ENCODE measurements at regions not wholly inside any gene's neighbourhood (a gene's known extent, or its start where the extent isn't known, plus 50 kb on each side); places are given as distances from the start of the nearest gene placed in this dataset.

DNA sequence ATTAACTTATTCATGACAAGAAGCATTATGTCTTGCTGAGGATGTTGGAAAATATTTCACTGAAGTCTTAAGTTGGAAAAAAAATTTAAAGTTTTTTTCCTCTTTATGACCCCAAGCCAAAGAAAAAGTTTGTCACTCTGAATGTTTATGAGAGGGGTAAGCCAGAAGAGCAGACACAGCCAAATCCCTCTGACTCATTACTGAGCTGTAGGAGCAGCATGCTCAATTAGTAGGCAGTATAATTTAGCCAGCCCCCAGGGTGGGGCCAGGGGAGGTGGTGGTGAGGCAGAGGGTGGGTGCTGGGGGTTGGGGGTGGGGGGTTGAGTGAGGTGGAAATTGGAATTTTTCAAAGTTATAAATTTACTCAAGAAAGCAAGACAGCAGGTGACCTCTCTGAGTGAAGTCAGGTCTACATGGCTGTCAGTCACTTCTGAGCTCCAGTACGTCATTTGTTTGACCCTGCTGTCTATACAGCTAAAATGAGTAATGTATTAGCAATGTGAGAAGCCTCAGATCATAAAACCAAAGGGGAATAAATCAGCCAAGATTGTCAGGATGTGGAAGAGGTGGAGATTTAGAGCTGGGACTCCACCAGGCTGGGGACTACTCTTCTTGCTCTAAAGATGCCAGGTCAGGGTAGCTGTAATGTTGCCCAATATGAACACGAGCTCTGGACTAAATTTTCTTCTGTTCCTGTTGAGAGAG is 98.8 kb upstream of the NDP start:
- H3K27me3 Mint-ChIP-seq = no peaks in the 10 kb centered on the region

GRCh38 chrX:44071070-44071645 is 98.0 kb upstream of the NDP start:
- Histone ChIP-seq H3K36me3 (ENCODE audit: insufficient read depth, low read length) (no peaks in the 10 kb centered on the region), H3K9me3 (ENCODE audit: control insufficient read depth in 1 of 2, insufficient read depth in 1 of 2, low read length in 2 of 2) (no peaks in the 10 kb centered on the region), H3K27me3 (ENCODE audit: control insufficient read depth in 1 of 2, insufficient read depth in 2 of 2, low read length in 2 of 2) (no peaks in the 10 kb centered on the region), H3K4me1 (ENCODE audit: insufficient read depth, low read length) (no peaks in the 10 kb centered on the region), H3K4me3 (ENCODE audit: low read length) (no peak overlapping the region), H3K27ac (ENCODE audit: low read depth in 1 of 2, low read length in 2 of 2) (no peak overlapping the region)
- Mint-ChIP-seq H3K36me3 (ENCODE audit: low read depth) (no peaks in the 10 kb centered on the region), H3K27ac (no peak overlapping the region), H3K4me3 (no peak overlapping the region), H3K27me3 (no peaks in the 10 kb centered on the region), H3K9me3 (no peaks in the 10 kb centered on the region), H3K4me1 (ENCODE audit: low read depth) (no peaks in the 10 kb centered on the region)
- TF ChIP-seq CTCF (IDR thresholded peaks at IDR 0.05) = no peak
- intact Hi-C loops (cut with DNase I, micrococcal nuclease) = no loop called here
- CTCF ChIA-PET = no interaction called here
- ATAC-seq (ENCODE audit: poor library complexity) (no peak), DNase-seq (no peak)
- POLR2A ChIA-PET = no interaction called here

More for the DNA sequence above, 98.8 kb upstream of the NDP start:
- no peak for ATAC-seq (ENCODE audit: poor library complexity)
- Mint-ChIP-seq H3K4me1 (ENCODE audit: low read depth) (no peaks in the 10 kb centered on the region), H3K36me3 (ENCODE audit: low read depth) (no peaks in the 10 kb centered on the region), H3K27ac (no peak overlapping the region), H3K4me3 (no peak overlapping the region), H3K9me3 (no peaks in the 10 kb centered on the region)
- Histone ChIP-seq H3K4me1 (ENCODE audit: insufficient read depth, low read length) (no peaks in the 10 kb centered on the region), H3K4me3 (ENCODE audit: low read length) (no peak overlapping the region), H3K27me3 (ENCODE audit: control insufficient read depth in 1 of 2, insufficient read depth in 2 of 2, low read length in 2 of 2) (no peaks in the 10 kb centered on the region), H3K27ac (ENCODE audit: low read depth in 1 of 2, low read length in 2 of 2) (no peak overlapping the region), H3K36me3 (ENCODE audit: insufficient read depth, low read length) (no peaks in the 10 kb centered on the region), H3K9me3 (ENCODE audit: control insufficient read depth in 1 of 2, insufficient read depth in 1 of 2, low read length in 2 of 2) (no peaks in the 10 kb centered on the region)
- DNase-seq = no peak
- ChIA-PET CTCF (no interaction called here), POLR2A (no interaction called here)
- TF ChIP-seq CTCF (IDR thresholded peaks at IDR 0.05) = no peak
- intact Hi-C loops (cut with DNase I, micrococcal nuclease) = no loop called here

DNA sequence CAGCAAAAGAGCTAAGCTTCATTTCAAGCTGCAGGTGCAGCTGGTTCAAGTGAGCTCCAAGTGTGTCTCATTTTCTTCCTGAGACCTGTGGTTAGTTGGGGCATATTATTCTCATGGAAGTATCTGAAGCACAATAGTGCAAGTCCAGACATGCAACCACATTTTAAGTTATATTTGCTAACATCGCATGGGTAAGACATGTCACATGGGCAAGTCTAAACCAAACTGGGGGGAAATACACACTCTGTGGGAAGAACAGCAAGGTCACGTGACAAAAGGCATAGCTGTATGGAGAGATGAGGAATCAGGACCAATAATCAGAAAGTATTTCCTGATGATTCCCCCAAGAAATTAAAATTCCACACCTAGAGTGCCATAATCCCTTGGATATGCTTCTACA is 94.9 kb upstream of the NDP start:
- H3K4me1 Mint-ChIP-seq (ENCODE audit: low read depth) = no peaks in the 10 kb centered on the region
- POLR2A ChIA-PET = no interaction called here

More for the DNA sequence above, 94.9 kb upstream of the NDP start:
- no peak overlapping the region for H3K27ac ChIP-seq (ENCODE audit: low read depth in 1 of 2, low read length in 2 of 2)
- Mint-ChIP-seq H3K36me3 (ENCODE audit: low read depth) (no peaks in the 10 kb centered on the region), H3K9me3 (no peaks in the 10 kb centered on the region), H3K27me3 (no peaks in the 10 kb centered on the region), H3K4me3 (no peak overlapping the region), H3K27ac (no peak overlapping the region)
- H3K4me3 ChIP-seq (ENCODE audit: low read length) = no peak overlapping the region
- intact Hi-C loops (cut with DNase I, micrococcal nuclease) = no loop called here
- DNase-seq (no peak), ATAC-seq (ENCODE audit: poor library complexity) (no peak)
- TF ChIP-seq CTCF (IDR thresholded peaks at IDR 0.05) = no peak
- CTCF ChIA-PET = no interaction called here
- no peaks in the 10 kb centered on the region for H3K4me1 ChIP-seq (ENCODE audit: insufficient read depth, low read length)
- H3K27me3 ChIP-seq (ENCODE audit: control insufficient read depth in 1 of 2, insufficient read depth in 2 of 2, low read length in 2 of 2) = no peaks in the 10 kb centered on the region
- H3K36me3 ChIP-seq (ENCODE audit: insufficient read depth, low read length) = no peaks in the 10 kb centered on the region
- H3K9me3 ChIP-seq (ENCODE audit: control insufficient read depth in 1 of 2, insufficient read depth in 1 of 2, low read length in 2 of 2) = no peaks in the 10 kb centered on the region

Measured in CD4-positive, alpha-beta T cell (primary cell).